DMS153 treated with DMSO at 0.1 percent for 48 hours (cell line): ENCODE measurements at regions not wholly inside any gene's neighbourhood (a gene's known extent, or its start where the extent isn't known, plus 50 kb on each side); places are given as distances from the start of the nearest gene placed in this dataset.

ENCODE experiments used
- DNase-seq: peaks from one replicate; lab custom pipeline; 2025; ENCODE audit not compliant: unreplicated experiment; lab: John Stamatoyannopoulos, UW

- DNase-seq, result no peak
These were observed 128.1 kb downstream of the TEX29 start for GRCh38 chr13:111448504-111448903.

GRCh38 chr13:111449041-111449440 is 128.6 kb downstream of the TEX29 start:
- no peak for DNase-seq

- no peak for DNase-seq
These were observed 131.0 kb downstream of the TEX29 start for GRCh38 chr13:111451402-111451801.

- no peak for DNase-seq
These were observed 136.2 kb downstream of the TEX29 start for GRCh38 chr13:111456452-111457230.

- no peak for DNase-seq
These were observed 137.6 kb downstream of the TEX29 start for GRCh38 chr13:111458001-111458531.

- DNase-seq, result no peak
These were observed 138.3 kb downstream of the TEX29 start for GRCh38 chr13:111458739-111459138.

GRCh38 chr13:111459803-111460547 is 139.5 kb downstream of the TEX29 start:
- no peak for DNase-seq

- DNase-seq, result peak; percentile 31
These were observed 140.4 kb downstream of the TEX29 start for GRCh38 chr13:111460548-111461444.

- no peak for DNase-seq
These were observed 141.2 kb downstream of the TEX29 start for GRCh38 chr13:111461445-111462149.

GRCh38 chr13:111462221-111462764 is 141.9 kb downstream of the TEX29 start:
- no peak for DNase-seq

GRCh38 chr13:111462944-111463343 is 142.5 kb downstream of the TEX29 start:
- no peak for DNase-seq

- no peak for DNase-seq
These were observed 146.9 kb downstream of the TEX29 start for GRCh38 chr13:111467111-111467890.

GRCh38 chr13:111468037-111468959 is 147.9 kb downstream of the TEX29 start:
- DNase-seq, result no peak

- DNase-seq, result no peak
These were observed 149.0 kb downstream of the TEX29 start for GRCh38 chr13:111469450-111469849.

GRCh38 chr13:111469916-111470506 is 149.6 kb downstream of the TEX29 start:
- no peak for DNase-seq

GRCh38 chr13:111470933-111471332 is 150.5 kb downstream of the TEX29 start:
- DNase-seq, result no peak

- no peak for DNase-seq
These were observed 151.6 kb downstream of the TEX29 start for GRCh38 chr13:111472083-111472482.
